GM21717 (cell line): ENCODE measurements at regions not wholly inside any gene's neighbourhood (a gene's known extent, or its start where the extent isn't known, plus 50 kb on each side); places are given as distances from the start of the nearest gene placed in this dataset.
"Not testable (repeated sequence)": the region's sequence is repeated elsewhere in the genome, so short reads cannot be mapped to it uniquely, and the experiment has no call there.

Experiments
- ATAC-seq: cut with Tn5 transposase; IDR thresholded peaks from one replicate; pipeline ENCODE4 v1.9.1; 2021; ENCODE audit warnings: mild to moderate bottlenecking, moderate library complexity; ENCODE audit not compliant: unreplicated experiment

DNA sequence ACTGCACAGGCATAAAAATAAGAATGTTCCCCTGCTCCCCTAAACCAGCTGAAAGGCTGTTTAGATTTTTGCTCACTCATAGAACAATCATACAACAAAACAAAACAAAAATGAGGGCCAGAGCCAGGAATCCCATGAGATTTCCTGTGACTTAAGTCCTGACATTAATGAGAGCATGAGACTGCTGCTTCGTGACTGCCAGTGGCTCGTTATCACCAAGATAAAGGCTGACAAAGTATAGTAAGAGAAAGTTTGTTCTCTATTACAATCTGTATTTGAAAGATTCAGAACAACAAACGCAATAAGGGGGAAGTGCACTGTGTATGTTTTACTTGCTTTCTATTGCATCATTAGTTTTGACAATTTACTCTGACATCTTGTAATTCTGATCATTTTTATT lies 837.1 kb upstream of the C9orf72 start:
- ATAC-seq: no peak

DNA sequence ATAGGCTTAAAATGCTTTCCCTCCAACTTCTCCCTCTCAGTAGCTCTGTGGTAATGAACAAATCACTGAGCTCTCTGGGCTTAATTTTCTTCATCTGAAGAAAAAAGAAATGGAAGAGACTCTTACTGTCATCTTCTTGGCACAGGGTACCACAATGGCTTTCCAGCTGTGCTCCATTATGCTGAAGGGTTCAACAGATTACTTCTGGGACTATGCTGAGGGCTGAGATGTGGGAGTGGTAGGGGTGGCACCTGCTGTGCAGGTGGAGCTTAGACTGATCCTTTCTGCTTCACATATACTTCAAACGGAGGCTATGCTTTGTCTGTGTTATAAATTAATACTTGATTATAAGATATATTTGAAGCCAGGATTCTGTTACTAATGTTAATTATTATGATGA lies 840.2 kb upstream of the C9orf72 start:
- no peak for ATAC-seq

DNA sequence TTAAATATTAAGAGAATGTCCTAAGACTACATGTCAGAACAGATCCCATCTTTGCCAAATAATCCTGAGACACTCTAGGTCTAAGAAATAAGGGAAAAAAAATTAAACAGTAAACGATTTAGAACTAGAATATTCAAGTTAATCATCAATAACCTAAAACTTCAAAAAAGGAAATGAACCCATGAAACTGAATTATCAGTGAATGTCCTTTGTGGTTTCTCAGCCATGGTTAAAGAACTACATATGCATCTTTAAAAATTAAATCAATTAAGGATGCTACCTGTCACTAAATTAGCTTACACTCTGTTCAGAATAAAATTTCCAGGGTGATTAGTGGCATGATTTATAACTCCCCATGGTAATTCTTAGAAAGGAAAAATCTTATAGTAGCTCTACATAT lies 850.0 kb upstream of the C9orf72 start:
- ATAC-seq: no peak

DNA sequence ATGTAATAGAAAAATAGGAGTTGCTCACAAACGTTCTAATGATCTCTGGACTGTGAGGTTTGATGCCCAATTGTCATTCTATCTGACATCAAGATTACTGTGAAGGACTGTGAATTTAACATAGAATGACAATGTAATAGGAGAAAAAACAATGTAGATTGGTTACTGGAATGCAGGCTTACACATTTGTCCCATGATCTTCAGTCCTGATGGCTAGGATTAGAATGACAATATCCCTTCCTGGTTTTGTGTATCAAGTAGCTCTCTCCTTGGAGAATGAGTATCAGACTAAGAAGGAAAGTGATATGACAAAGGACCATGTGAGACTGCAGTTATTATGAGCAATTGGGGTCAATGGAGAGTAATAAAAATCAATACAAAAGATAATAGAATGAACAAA lies 862.2 kb upstream of the C9orf72 start:
- no peak for ATAC-seq

DNA sequence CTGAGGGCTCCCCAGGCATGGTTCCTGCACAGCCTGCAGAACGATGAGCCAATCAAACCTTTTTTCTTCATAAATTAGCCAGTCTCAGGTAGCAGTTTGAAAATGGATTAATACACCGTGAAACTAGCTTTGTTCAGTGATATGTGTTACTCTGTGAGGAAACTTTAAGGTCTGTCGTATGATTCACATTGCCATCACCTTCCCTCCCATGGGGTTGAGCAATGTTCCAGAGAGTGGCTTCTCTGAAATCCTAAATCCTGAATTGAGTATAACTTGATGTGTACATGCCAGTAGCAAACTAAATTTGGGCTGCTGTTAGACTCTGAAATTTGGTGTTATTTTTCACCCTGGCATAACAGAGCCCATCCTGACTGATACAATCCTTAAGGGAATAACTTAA lies 866.4 kb upstream of the C9orf72 start:
- ATAC-seq: no peak

DNA sequence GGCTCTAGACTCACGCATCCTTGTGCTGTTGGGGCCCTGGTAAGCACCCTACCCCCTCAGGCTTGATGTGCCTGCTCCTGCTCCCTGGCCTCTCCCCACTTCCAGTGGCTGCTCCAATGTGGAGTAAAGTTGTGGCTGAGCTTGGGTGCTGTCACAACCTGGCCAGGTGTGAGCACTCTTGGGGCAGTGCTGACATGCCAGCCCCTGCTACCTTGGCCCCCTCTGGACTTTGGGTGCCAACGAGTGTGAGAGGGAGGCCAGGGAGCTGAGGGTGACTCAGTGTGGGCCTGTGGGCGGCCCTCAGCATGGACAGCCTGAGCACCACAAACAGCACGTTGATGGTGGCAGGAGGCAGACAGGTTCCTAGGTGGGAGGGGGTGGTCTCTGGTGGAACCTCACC lies 870.2 kb upstream of the C9orf72 start:
- no peak for ATAC-seq

DNA sequence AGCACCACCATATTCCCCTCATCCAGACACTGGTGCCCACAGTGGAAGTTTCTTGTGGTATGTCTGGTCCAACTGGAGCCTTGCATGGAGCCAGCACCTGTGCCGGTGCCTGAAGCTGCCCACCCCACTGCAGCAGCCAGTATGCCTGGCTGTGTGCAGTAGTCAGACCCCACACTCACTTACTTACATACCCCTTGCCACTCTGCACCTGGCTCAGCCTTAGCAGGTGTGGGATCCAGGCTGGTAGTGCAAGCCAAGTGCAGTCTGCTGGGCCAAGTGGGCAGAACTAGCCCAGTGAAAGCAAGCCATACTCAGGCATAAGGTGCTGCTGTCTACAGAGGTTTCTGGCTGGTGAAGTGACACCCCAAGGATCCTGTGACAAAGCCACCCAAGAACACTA lies 871.4 kb upstream of the C9orf72 start:
- no peak for ATAC-seq

DNA sequence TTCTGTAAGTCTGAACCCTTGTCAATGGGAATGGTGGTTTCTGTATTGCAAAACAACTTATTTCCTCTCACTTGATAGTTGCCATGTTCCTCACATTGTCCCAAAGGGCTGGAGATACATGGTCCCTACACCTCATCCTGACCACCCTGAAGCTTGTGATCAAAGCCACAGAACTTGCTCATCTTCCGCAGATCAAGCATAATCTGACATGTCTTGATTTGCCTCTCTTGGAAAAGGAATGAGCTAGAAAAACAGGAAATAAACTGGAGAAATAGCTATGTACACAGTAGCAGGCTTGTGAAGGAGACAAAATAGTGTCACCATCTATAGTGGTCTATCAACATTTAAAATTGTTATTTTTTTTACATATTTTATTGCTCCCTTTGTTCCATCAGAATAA lies 871.9 kb upstream of the C9orf72 start:
- ATAC-seq: no peak

DNA sequence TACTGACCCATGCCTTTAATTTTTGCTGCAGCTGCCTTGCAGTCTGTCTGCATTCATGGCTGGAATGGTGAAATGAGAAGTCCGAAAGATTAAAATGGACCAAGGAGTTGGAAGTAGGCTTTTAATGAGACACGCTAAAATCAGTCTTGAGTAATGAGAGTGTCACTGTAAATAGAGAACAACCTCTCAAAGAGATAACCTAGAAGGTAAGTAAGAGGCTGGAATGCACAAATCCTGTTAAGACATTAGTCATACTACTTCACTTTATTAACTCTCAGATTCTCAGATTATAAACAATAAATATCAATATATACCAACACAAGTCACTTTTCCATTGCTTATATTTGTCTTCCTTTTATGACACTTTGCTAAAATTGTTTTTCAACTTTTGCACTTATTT lies 880.6 kb upstream of the C9orf72 start:
- ATAC-seq: no peak

DNA sequence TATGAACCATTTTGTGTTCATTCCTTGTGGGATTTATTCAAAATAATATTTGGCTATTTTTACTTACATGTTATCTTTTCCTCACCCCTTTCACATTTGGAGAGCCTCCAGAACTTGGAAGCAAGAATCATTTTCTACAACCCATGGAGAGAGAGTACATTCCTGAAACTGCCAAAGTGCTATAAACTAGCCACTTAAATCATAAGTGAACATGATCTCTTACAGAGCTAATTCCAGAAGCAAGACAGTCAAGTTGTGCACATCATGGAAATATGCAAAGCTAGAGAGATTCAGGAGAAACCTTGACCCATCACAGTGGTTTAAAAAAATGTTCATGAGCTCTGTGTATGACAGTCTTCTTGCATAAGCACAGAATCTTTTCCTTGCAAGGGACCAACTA lies 883.6 kb upstream of the C9orf72 start:
- no peak for ATAC-seq

DNA sequence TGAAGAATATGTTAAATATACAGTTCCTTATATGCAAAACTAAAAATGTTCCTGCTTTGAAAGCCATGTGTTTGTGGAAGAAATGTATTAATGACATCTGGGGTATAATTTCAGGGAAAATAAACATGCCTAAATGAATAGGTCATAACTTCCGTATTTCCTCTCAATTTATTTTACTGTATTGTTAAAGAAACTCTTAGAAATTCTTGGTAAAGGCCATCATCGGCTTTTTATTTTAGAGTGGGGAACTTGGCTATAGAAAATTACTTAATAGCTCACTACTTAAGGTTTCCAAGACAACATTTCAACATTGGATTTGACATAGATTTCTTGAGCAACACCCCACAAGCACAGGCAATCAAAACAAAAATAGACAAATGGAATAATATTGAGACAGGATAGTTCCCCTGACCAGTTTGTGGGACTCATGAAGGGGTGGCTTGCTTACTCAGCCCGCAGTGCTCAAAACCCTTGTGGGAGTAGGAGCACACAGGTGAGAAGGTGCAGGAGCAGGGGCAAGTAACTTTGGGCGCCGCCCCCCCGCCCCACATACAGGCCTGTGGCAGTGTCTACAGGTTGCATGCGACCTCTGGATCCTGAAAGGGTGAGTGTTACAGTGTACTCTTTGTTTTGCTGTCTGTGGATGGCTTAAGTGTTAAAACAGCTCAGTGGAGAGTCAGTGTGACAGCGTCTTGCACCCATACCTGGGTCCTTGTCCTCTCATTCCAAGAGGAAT lies 891.4 kb upstream of the C9orf72 start:
- ATAC-seq: no peak

DNA sequence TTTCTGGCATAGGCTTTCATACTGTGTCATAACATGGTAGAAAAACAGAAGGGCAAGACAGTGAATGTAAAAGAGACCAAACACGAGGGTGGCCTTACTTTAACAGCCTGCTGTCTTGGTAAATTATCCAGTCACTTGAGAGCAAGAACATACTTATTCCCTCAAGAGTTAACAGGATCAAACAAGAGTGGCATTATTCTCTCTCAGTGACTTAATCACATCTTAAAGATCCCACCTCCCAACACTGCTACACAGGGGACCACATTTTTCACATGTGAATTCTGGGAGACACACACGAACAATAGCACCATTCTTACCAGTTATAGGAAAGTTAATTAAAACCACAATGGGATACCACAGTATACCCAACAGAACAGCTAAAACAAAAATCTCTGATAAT lies 898.0 kb upstream of the C9orf72 start:
- no peak for ATAC-seq

DNA sequence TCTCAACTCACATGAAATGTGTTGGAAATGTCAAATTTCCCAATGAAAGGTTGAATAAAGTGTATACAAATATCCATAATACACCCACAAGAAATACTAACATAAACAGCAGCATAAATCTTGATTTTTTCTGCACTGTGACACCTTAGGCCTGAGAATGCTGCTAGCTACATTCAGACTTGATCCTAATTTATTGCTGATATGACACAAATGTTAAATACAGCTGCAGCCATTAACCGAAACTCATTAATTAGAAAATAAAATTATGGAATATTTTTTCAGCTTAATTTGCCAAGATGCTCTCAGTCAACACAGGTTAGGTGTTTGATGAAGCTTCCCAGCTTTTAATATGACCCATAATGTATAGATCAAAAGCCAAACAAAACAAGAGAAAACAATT lies 914.3 kb upstream of the C9orf72 start:
- ATAC-seq: no peak

DNA sequence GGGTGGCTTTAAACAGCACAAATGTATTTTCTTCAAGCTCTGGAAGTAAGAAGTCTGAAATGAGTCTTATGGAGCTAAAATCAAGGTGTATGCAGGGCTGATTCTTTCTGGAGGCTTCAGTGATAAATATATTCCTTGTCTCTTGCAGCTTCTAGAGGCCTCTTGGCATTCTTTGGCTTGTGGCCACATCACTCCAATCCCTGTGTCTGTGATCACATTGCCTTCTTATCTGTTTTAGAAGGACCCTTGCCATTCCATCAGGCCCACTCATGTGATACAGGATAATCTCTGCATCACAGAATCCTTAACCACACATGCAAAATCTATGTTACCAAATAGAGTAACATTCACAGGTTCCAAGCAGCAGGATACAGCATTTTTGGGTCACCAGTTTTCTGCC lies 917.8 kb upstream of the C9orf72 start:
- no peak for ATAC-seq

DNA sequence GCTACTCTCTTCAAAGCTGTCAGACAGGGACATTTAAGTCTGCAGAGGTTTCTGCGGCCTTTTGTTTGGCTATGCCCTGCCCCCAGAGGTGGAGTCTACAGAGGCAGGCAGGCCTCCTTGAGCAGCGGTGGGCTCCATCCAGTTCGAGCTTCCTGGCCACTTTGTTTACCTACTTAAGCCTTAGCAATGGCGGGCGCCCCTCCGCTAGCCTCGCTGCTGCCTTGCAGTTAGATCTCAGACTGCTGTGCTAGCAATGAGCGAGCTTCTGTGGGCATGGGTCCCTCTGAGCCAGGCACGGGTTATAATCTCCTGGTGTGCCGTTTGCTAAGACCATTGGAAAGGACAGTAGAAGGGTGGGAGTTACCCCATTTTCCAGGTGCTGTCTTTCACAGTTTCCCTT lies 924.9 kb upstream of the C9orf72 start:
- not testable (repeated sequence) for ATAC-seq

DNA sequence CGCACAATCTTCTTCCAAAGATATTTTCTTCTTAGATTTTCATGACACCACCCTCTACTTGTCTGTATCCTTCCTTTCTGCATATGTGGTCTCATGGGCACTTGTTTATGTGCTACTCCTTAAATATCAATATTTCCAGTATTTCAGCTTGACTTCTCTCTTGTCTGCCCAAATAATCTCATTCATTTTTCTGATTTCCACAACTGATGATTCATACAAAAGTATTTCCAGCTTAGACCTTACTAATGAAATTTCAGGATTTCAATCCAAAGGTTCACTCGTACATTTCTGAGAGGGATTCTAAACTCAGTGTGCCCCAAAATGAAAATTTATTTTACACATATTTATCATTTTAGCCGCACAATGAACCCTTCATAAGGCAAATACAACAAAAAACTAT lies 928.9 kb upstream of the C9orf72 start:
- ATAC-seq: no peak

DNA sequence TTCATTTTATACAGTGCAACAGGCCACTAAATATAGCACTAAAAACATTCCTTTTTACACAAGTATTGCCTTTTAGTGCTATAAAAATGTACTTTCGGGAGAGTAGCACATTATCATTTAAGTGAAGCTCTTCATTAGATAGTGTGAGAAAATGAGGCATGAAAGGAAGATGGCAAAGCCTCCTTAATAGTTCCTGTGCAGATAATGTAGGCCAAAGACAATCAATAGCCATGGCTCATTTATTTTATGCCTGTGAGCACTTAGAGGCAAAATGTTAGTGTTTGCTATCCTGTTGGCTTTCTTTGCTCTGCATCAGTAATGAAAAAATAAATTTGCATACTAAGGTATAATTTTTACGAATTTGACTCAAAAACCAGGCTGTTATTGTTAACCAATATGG lies 929.5 kb upstream of the C9orf72 start:
- no peak for ATAC-seq

DNA sequence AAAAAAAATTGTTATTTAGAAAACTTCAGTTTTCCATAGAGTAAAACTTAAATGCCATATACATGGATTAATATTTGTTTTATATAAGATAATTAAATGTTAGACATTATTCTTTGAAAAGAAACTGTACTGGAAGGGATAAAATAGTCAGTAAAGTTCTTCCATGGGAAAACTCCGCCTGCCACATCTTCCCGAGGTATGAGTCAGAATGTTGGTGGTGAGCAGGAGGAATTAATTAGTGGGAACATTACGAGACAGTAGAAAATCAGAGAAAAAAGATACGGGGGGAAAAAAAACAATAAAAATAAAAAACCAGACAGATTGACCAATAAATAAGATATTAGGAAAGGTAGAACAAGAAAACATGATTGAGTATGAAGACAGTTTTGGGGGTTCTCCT lies 930.3 kb upstream of the C9orf72 start:
- no peak for ATAC-seq

DNA sequence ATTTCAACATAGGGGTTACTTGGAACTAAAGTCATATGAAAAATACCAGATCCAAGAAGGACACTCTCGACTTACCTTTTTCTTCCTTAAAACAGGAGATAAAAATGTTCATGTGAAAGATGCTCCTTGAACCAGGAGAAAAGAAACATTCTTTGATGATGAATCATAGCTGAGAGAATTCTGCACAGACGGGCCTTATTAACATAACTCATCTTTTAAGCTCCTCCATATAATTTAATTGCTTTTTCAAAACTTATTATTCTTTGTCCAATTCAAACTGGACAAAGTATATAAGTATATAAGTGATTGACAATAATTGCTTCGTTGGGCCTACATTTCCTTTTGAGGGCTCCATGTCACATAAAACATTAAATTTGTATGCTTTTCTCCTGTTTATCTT lies 945.2 kb upstream of the C9orf72 start:
- no peak for ATAC-seq

DNA sequence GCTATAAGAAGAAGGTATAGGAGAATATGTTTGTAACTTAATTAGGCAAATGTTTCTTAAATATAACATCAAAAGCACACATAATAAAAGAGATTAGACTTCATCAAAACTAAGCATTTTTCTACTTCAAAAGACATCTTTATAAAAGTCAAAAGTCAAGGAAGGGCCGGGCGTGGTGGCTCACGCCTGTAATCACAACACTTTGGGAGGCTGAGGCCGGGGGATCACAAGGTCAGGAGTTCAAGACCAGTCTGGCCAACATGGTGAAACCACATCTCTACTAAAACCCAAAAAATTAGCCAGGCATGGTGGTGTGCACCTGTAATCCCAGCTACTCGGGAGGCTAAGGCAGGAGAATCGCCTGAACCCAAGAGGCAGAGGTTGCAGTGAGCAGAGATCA lies 951.0 kb upstream of the C9orf72 start:
- ATAC-seq: not testable (repeated sequence)

DNA sequence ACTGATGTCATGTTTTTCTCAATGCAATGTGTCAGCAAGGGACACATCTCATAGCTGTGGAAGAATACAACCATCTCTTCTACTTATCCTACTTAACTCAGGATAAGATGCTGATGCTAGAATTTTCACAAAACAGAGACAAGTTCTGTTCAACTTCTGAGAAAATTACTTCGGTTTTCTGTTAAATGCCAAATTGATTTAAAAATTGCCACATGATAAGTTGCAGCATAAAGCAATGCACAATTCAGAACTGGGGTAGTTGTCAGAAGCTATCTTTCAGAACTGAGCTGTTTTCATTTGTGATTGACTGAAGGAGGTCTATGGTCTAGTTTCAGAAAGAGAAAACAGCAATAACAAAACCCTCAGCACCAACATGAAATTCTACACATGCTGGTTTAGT lies 954.8 kb upstream of the C9orf72 start:
- no peak for ATAC-seq

DNA sequence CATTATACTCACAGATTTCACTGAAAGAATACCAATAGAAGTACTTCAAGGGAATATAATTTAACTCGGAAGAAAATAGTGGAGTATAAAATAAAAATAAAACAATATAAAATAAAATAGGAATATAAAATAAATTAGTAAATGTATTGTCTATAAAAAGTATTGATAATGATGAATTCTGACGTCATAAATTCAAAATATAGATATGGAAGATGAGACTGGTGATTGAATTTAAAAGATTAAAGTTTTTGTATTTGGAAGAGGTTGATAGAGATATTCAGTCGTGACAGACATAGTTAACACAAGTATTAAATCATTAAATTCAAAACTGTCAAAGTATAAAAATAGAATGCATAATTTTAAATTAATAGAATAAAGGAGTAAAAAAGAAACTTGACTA lies 964.9 kb upstream of the C9orf72 start:
- ATAC-seq: no peak

DNA sequence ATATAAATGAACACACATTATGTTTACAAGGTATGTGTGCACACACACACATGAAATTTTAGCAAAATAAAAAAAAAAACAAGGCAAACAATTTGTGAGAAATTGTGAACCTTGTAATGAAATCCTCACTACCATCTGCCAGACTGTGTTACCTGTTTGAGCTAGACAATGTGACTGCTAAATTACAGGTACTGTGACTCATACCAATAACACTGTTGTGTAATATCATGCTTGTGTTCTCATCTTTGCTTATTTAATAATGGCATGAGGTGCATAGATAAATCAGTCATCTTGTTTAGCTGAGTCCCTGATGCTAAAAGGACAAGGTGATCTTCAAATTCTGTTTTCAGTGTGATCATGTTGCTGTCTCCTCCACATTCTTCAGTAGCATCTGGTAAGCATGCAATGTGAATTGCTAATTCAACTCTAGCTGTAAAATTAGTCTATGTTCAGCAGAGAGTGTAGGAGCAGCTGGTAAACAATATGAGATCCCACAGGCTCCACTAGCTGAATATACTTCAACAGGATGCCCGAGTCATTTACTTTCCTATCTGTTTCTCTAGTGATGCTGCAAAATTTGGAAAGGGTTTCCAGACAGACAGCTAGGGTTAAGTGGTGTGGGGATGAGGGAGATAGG lies 966.3 kb upstream of the C9orf72 start:
- no peak for ATAC-seq
